Right atrium auricular region (tissue), 2 donors: ENCODE measurements at regions not wholly inside any gene's neighbourhood (a gene's known extent, or its start where the extent isn't known, plus 50 kb on each side); places are given as distances from the start of the nearest gene placed in this dataset.
"Not testable (repeated sequence)": the region's sequence is repeated elsewhere in the genome, so short reads cannot be mapped to it uniquely, and the experiment has no call there.

Experiments
- DNase-seq: peaks from one replicate; pipeline ENCODE4 v3.0.0-alpha.2; 2019; ENCODE audit warnings: low spot score
- H3K27ac ChIP-seq, 2 donors: fragments of 200-600 bp; sonication (generic); 1 replicate in 1 of 2; 2 replicates in 1 of 2; pipeline ENCODE4 v1.5.1; 2016 to 2019
- H3K27me3 ChIP-seq, 2 donors: fragments of 200-600 bp; sonication (generic); one replicate each; pipeline versions ENCODE4 v1.5.1 to v1.6.0; 2017 to 2019
- H3K36me3 ChIP-seq: fragments of 200-600 bp; sonication (generic); one replicate; pipeline ENCODE4 v1.5.1; 2016
- H3K4me1 ChIP-seq, 2 donors: fragments of 200-600 bp; sonication (generic); one replicate each; pipeline versions ENCODE4 v1.5.1 to v1.6.0; 2017 to 2019
- H3K4me3 ChIP-seq, 2 donors: fragments of 200-600 bp; sonication (generic); 1 replicate in 1 of 2; 2 replicates in 1 of 2; pipeline ENCODE4 v1.5.1; 2017 to 2019; ENCODE audit warnings: mild to moderate bottlenecking in 1 of 2, moderate library complexity in 1 of 2
- H3K9me3 ChIP-seq, 2 donors: fragments of 200-600 bp; sonication (generic); one replicate each; pipeline ENCODE4 v1.5.1; 2019
- TF ChIP-seq, protein P1 (sequence below), 2 donors: fragments of 200-600 bp; sonication (generic); IDR thresholded peaks; one replicate each; pipeline ENCODE4 v1.5.1; 2019; ENCODE audit warnings: antibody characterized with exemption in 2 of 2

DNA sequence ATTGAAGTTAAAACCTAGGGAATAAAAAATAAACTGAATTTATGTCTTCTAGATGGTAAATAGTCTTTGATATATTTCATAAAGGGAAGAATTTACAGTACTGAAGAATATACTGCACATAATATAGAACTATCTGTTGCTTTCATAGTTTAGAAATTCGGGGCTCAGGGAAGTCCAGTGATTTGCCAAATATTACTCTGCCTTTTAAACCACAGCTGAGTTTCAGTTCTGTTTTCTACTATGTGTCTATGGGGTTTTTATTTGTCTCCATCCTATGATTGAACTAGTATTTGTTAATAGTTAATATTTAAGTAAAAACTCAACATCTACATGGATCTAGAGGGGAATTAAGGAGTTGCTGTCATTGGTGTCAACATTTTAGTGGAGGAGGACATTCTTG, 715.0 kb upstream of the CDH8 start:
- Histone ChIP-seq H3K36me3 (no peaks in the 10 kb centered on the region), H3K4me3 (no peak overlapping the region), H3K27me3 (no peaks in the 10 kb centered on the region), H3K4me1 (no peaks in the 10 kb centered on the region), H3K9me3 (no peaks in the 10 kb centered on the region), H3K27ac (no peak overlapping the region)
- DNase-seq: no peak
- TF ChIP-seq, protein P1, sequence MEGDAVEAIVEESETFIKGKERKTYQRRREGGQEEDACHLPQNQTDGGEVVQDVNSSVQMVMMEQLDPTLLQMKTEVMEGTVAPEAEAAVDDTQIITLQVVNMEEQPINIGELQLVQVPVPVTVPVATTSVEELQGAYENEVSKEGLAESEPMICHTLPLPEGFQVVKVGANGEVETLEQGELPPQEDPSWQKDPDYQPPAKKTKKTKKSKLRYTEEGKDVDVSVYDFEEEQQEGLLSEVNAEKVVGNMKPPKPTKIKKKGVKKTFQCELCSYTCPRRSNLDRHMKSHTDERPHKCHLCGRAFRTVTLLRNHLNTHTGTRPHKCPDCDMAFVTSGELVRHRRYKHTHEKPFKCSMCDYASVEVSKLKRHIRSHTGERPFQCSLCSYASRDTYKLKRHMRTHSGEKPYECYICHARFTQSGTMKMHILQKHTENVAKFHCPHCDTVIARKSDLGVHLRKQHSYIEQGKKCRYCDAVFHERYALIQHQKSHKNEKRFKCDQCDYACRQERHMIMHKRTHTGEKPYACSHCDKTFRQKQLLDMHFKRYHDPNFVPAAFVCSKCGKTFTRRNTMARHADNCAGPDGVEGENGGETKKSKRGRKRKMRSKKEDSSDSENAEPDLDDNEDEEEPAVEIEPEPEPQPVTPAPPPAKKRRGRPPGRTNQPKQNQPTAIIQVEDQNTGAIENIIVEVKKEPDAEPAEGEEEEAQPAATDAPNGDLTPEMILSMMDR (IDR thresholded peaks at IDR 0.05): no peak

DNA sequence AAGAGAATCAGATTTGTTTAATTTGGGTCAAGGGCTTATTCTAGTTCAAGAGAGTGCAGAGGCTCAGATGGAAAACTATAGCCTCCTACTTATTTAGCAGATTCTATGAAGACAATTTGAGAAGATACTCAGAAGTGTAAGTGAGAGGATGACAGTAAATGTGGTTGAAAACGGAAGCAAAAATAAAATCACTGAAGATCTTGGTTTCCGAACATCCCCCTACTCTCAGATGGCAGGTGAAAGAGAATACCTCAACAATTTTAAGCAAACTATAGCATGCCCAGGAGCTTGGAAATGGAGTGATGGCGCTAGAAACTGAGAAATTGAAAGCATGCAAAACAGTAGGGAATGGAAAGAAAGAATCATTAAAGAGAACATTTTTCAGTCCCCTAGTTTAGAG, 705.5 kb upstream of the CDH8 start:
- H3K27me3 ChIP-seq: no peaks in the 10 kb centered on the region
- H3K27ac ChIP-seq: no peak overlapping the region
- TF ChIP-seq, protein P1 (IDR thresholded peaks at IDR 0.05): no peak
- H3K36me3 ChIP-seq: no peaks in the 10 kb centered on the region
- no peaks in the 10 kb centered on the region for H3K9me3 ChIP-seq
- no peak for DNase-seq
- no peak overlapping the region for H3K4me3 ChIP-seq
- H3K4me1 ChIP-seq: no peaks in the 10 kb centered on the region

DNA sequence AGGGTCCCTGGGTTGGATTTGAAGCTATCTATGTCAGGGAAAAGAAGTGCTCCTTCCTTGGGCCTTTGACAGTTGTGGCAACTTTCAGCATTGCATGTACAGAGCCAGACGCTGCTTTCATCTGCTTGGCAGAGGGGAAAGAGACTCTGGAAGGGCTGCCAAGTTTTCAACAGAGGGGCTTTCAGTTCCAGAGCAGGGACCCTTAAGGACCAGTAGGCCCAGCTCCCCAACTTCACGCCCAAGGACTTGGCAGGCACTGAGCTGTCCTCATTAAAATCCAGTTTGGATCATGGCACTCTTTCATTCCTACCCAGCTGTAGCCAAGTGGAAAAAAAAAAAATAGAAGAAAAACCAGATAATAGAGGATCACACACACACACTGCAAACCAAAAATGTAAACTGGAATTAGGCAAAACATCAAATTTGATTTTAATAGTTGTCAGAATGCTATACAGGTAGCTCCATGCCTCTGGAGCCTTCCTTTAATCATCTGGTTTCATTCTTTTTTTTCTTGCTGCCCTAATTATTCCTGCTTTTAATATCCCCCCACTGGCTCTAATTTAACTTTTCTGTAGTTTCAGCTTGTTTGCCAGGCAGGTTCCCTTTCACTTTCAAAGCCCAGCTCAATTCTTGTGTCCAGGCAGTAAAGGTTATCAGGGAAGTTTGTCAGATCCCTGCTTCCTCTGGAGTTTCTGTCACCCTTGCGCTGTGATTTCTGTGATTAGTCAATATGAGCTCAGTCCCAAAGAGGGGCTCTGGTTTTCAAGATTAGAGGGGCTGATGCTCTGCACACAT, 702.6 kb upstream of the CDH8 start:
- Histone ChIP-seq H3K27ac (no peak overlapping the region), H3K4me1 (no peaks in the 10 kb centered on the region), H3K4me3 (no peak overlapping the region), H3K36me3 (no peaks in the 10 kb centered on the region), H3K27me3 (no peaks in the 10 kb centered on the region), H3K9me3 (no peaks in the 10 kb centered on the region)
- TF ChIP-seq, protein P1 (IDR thresholded peaks at IDR 0.05): no peak
- DNase-seq: no peak

DNA sequence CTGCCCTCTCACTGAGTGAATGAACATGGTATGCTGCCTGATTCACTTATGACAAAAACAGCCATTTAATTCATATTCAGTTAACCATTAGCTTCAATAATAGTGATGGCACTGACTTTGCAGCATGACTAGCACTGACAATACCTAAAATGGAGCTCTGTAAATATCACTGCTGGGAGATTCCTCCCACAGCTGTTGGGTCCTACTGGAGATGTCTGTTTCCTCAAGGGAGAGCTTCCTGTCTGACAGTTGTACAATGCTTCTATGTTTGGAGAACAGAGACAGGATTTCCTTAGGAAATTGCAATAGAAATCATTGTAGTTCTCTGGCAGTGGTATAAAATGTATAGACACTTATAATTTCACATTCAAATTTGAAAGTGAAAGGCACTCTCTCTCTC, 695.9 kb upstream of the CDH8 start:
- H3K36me3 ChIP-seq: no peaks in the 10 kb centered on the region
- TF ChIP-seq, protein P1 (IDR thresholded peaks at IDR 0.05): no peak

DNA sequence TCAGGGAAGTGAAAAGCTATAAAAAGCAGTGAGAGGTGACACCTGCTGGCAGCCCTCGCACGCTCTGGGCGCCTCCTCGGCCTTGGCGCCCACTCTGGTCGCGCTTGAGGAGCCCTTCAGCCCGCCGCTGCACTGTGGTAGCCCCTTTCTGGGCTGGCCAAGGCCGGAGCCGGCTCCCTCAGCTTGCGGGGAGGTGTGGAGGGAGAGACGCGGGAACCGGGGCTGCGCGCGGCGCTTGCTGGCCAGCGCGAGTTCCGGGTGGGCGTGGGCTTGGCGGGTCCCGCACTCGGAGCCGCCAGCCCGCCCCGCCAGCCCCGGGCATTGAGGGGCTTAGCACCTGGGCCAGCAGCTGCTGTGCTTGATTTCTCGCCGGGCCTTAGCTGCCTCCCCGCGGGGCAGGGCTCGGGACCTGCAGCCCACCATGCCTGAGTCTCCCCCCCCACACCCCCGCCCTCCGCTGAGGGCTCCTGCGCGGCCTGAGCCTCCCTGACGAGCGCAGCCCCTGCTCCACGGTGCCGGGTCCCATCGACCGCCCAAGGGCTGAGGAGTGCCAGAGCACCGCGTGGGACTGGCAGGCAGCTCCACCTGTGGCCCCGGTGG, 688.5 kb upstream of the CDH8 start:
- not testable (repeated sequence) for DNase-seq, H3K36me3 ChIP-seq

More for the DNA sequence above, 695.9 kb upstream of the CDH8 start:
- no peaks in the 10 kb centered on the region for H3K4me1 ChIP-seq
- H3K9me3 ChIP-seq: no peaks in the 10 kb centered on the region
- no peak overlapping the region for H3K4me3 ChIP-seq
- no peak overlapping the region for H3K27ac ChIP-seq
- H3K27me3 ChIP-seq: no peaks in the 10 kb centered on the region
- no peak for DNase-seq

DNA sequence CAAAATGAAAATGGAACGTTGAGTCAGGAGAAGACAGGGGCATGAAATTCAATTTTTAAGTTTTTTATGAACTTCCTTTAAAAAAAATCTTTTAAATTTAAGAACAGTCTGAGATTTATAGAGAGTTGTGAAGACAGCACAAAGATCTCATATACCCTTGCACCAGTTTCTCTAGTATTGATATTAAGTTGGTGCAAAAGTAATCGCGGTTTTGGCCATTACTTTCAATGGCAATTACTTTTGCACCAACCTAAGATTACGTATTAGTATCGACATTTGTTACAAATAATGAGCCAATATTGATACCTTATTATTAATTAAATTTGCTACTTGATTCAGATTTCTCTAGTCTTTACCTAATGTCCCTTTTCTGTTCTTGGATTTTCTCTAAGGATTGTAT, 684.4 kb upstream of the CDH8 start:
- Histone ChIP-seq H3K27me3 (no peaks in the 10 kb centered on the region), H3K4me1 (no peaks in the 10 kb centered on the region), H3K4me3 (no peak overlapping the region), H3K36me3 (no peaks in the 10 kb centered on the region), H3K9me3 (no peaks in the 10 kb centered on the region), H3K27ac (no peak overlapping the region)
- TF ChIP-seq, protein P1 (IDR thresholded peaks at IDR 0.05): no peak
- no peak for DNase-seq

More for the DNA sequence above, 688.5 kb upstream of the CDH8 start:
- H3K4me1 ChIP-seq, H3K27ac ChIP-seq, H3K4me3 ChIP-seq, H3K9me3 ChIP-seq, H3K27me3 ChIP-seq: not testable (repeated sequence)
